ENCODE measurements at regions not wholly inside any gene's neighbourhood (a gene's known extent, or its start where the extent isn't known, plus 50 kb on each side); places are given as distances from the start of the nearest gene placed in this dataset.
A peak's percentile ranks its signal among the peaks of the same experiment; 100 is the strongest.

- no TSS peak for BruUV-seq (replicated peaks)
- no peaks in the 10 kb centered on the region for H3K9me3 ChIP-seq (ENCODE audit: low read depth, low read length, poor library complexity, severe bottlenecking)
- peaks cover 6% of the 10 kb centered on the region for H3K27me3 ChIP-seq (replicated peaks; ENCODE audit: insufficient read depth, low read depth, low read length, poor library complexity)
- ChIA-PET CTCF (no interaction called here), POLR2A (ENCODE audit: low non-redundant PET) (no interaction called here)
- no peak overlapping the region for H3K4me3 ChIP-seq (ENCODE audit: low read depth, low read length, poor library complexity, severe bottlenecking)
- intact Hi-C loops (cut with micrococcal nuclease; ENCODE audit: unreplicated experiment) = no loop called here
- no peak for TF ChIP-seq EZH2 (IDR thresholded peaks at IDR 0.05; ENCODE audit: borderline replicate concordance, low read depth, low read length, poor library complexity, severe bottlenecking)
- TF ChIP-seq CTCF (conservative IDR thresholded peaks at IDR 0.05; ENCODE audit: low read depth, low read length) = no peak
- no peaks in the 10 kb centered on the region for H3K36me3 ChIP-seq (ENCODE audit: insufficient read depth, low read length, poor library complexity, severe bottlenecking)
- DNase-seq (ENCODE audit: low spot score) = peak; percentile 12
- H3K4me1 ChIP-seq (ENCODE audit: insufficient read depth, low read length, poor library complexity, severe bottlenecking) = no peaks in the 10 kb centered on the region
- H3K27ac ChIP-seq (ENCODE audit: low read depth, low read length, poor library complexity, severe bottlenecking) = no peak overlapping the region
These were observed 320.6 kb upstream of the BRINP1 start for GRCh38 chr9:119689879-119690278.

- Histone ChIP-seq H3K9me3 (ENCODE audit: low read depth, low read length, poor library complexity, severe bottlenecking) (no peaks in the 10 kb centered on the region), H3K4me1 (ENCODE audit: insufficient read depth, low read length, poor library complexity, severe bottlenecking) (no peaks in the 10 kb centered on the region), H3K36me3 (ENCODE audit: insufficient read depth, low read length, poor library complexity, severe bottlenecking) (no peaks in the 10 kb centered on the region), H3K27me3 (replicated peaks; ENCODE audit: insufficient read depth, low read depth, low read length, poor library complexity) (no peaks in the 10 kb centered on the region), H3K4me3 (ENCODE audit: low read depth, low read length, poor library complexity, severe bottlenecking) (no peak overlapping the region), H3K27ac (ENCODE audit: low read depth, low read length, poor library complexity, severe bottlenecking) (no peak overlapping the region)
- ChIA-PET POLR2A (ENCODE audit: low non-redundant PET) (no interaction called here), CTCF (no interaction called here)
- no peak for DNase-seq (ENCODE audit: low spot score)
- TF ChIP-seq CTCF (conservative IDR thresholded peaks at IDR 0.05; ENCODE audit: low read depth, low read length) = no peak
- TF ChIP-seq EZH2 (IDR thresholded peaks at IDR 0.05; ENCODE audit: borderline replicate concordance, low read depth, low read length, poor library complexity, severe bottlenecking) = no peak
- intact Hi-C loops (cut with micrococcal nuclease; ENCODE audit: unreplicated experiment) = no loop called here
- no TSS peak for BruUV-seq (replicated peaks)
These were observed 319.3 kb upstream of the BRINP1 start for GRCh38 chr9:119688547-119688946.

GRCh38 chr9:119677811-119678505 is 308.7 kb upstream of the BRINP1 start:
- no peak for DNase-seq (ENCODE audit: low spot score)
- no peaks in the 10 kb centered on the region for H3K9me3 ChIP-seq (ENCODE audit: low read depth, low read length, poor library complexity, severe bottlenecking)
- intact Hi-C loops (cut with micrococcal nuclease; ENCODE audit: unreplicated experiment) = no loop called here
- TF ChIP-seq EZH2 (IDR thresholded peaks at IDR 0.05; ENCODE audit: borderline replicate concordance, low read depth, low read length, poor library complexity, severe bottlenecking) = no peak
- no peak for TF ChIP-seq CTCF (conservative IDR thresholded peaks at IDR 0.05; ENCODE audit: low read depth, low read length)
- H3K27ac ChIP-seq (ENCODE audit: low read depth, low read length, poor library complexity, severe bottlenecking) = no peak overlapping the region
- ChIA-PET POLR2A (ENCODE audit: low non-redundant PET) (no interaction called here), CTCF (no interaction called here)
- no peaks in the 10 kb centered on the region for H3K36me3 ChIP-seq (ENCODE audit: insufficient read depth, low read length, poor library complexity, severe bottlenecking)
- H3K4me3 ChIP-seq (ENCODE audit: low read depth, low read length, poor library complexity, severe bottlenecking) = no peak overlapping the region
- no TSS peak for BruUV-seq (replicated peaks)
- H3K4me1 ChIP-seq (ENCODE audit: insufficient read depth, low read length, poor library complexity, severe bottlenecking) = no peaks in the 10 kb centered on the region
- no peaks in the 10 kb centered on the region for H3K27me3 ChIP-seq (replicated peaks; ENCODE audit: insufficient read depth, low read depth, low read length, poor library complexity)
